ENCODE measurements at regions not wholly inside any gene's neighbourhood (a gene's known extent, or its start where the extent isn't known, plus 50 kb on each side); places are given as distances from the start of the nearest gene placed in this dataset.

DNA sequence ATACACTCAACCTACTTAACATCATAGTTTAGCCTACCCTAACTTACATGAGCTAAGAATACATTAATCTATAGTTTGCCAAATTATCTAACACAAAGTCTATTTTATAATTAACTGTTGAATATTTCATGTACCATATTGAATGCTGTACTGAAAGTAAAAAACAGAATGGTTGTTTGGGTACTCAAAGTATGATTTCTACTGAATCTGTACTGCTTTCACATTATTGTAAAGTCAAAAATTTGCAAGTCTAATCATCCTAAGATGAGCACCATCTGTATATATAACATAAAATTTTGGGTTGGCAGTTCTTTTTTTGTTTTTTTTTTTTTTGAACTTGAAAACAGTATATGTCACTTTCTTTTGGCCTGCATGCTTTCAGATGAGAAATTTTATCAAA is 1212.6 kb downstream of the SLITRK5 start:
- TF ChIP-seq, protein P1, sequence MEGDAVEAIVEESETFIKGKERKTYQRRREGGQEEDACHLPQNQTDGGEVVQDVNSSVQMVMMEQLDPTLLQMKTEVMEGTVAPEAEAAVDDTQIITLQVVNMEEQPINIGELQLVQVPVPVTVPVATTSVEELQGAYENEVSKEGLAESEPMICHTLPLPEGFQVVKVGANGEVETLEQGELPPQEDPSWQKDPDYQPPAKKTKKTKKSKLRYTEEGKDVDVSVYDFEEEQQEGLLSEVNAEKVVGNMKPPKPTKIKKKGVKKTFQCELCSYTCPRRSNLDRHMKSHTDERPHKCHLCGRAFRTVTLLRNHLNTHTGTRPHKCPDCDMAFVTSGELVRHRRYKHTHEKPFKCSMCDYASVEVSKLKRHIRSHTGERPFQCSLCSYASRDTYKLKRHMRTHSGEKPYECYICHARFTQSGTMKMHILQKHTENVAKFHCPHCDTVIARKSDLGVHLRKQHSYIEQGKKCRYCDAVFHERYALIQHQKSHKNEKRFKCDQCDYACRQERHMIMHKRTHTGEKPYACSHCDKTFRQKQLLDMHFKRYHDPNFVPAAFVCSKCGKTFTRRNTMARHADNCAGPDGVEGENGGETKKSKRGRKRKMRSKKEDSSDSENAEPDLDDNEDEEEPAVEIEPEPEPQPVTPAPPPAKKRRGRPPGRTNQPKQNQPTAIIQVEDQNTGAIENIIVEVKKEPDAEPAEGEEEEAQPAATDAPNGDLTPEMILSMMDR (IDR thresholded peaks at IDR 0.05): no peak
- no peak for TF ChIP-seq POLR2AphosphoS5 (IDR thresholded peaks at IDR 0.05)

All from prostate gland (tissue), 2 donors.